CD1c-positive myeloid dendritic cell (primary cell): ENCODE measurements at regions not wholly inside any gene's neighbourhood (a gene's known extent, or its start where the extent isn't known, plus 50 kb on each side); places are given as distances from the start of the nearest gene placed in this dataset.
"Not testable (repeated sequence)": the region's sequence is repeated elsewhere in the genome, so short reads cannot be mapped to it uniquely, and the experiment has no call there.

Source experiments
- DNase-seq: peaks from one replicate; pipeline ENCODE4 v3.0.0-alpha.2; 2016; ENCODE audit errors: extremely low spot score

DNA sequence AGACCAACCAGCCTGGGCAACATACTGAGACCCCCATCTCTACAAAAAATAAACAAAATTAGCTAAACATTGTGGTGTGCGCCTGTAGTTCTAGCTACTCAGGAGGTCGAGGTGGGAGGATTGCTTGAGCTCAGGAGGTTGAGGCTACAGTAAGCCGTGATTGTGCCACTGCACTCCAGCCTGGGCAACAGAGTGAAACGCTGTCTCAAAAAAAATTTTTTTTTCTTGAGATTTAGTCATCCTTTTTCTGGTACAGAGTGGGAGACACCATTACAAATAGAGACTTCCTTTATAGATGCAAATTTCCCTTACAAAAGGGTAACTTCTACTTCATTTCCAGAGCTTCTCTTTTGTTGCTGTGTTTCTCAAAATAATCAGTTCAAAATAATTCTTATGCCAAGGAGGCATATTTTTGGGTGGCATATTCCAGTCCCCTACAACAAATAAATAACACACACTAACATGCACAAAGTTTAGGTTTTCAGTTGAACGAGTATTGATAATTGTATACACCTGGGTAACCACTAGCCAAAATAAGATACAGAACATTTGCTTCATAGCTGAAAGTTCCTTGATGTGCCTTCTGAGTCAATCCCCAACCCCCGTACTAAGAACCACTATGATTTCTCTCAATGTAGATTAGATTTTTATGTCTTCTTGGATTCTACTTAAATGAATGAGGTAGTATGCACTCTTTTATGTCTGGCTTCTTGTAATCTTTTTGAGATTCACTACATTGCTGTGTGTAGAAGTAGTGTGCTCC, 248.9 kb upstream of the PROK2 start:
- DNase-seq: peak; percentile 86

DNA sequence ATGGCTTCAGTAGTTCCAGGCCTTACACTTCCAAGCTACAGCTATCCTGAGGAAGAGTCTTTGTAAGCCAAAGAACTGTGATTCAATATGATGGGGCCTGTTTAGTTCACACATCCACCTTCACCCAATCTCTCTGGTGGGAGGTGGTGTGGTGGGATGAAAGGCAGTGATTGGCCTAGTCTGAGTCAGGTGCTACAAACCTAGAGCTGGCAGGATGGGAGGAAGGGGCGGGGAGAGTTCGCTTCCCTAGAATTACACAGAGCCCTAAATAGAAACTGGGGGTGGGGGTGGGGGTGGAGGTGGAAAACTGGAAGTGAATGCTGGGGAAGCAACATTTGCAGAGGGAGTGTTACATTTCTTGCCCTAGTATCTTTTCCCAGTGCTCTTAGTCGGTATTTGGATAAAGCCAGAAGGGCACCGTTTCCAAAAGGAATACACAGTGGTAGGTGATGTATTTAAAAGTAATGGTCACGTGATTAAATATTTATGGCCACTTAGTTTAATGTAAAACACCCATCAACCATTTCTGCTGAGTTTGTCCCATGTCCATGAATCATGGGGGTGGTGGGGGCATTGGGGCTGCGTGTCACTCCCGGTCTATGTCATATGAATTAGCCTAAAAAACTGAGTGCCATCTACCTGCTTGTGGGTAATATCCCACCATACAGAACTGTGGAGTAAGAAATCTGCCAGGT, 247.6 kb upstream of the PROK2 start:
- peak; percentile 89 for DNase-seq

DNA sequence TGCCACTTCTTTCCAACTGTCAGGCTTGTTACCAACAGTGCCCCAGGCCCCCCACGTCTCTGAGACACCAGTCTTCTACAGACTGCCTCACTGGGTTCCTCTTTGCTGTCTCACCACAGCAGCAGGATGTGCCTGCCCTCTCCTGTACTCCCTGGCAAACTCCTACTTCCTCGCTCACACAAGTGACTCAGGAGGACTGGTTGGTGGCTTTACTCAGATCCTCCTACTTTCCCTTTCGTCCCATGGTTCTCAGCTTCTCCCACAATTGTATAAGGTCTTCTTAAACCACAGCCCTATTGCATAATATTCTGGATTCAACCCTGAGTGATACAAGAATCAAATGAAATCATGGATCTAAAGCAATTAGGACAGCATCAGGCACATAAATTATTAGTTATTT, 246.6 kb upstream of the PROK2 start:
- peak; percentile 92 for DNase-seq

DNA sequence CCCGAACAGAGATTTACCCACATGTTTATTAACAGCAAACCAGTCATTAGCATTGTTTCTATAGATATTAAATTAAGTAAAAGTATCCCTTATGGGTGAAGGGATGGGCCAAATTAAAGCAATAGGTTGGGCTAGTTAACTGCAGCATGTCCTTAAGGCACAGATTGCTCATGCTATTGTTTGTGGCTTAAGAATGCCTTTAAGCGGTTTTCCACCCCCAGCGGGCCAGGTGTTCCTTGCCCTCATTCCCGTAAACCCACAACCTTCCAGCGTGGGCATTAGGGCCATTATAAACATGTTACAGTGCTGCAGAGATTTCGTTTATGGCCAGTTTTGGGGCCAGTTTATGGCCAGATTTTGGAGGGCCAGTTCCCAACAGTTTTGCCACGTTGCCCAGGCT, 245.3 kb upstream of the PROK2 start:
- not testable (repeated sequence) for DNase-seq

DNA sequence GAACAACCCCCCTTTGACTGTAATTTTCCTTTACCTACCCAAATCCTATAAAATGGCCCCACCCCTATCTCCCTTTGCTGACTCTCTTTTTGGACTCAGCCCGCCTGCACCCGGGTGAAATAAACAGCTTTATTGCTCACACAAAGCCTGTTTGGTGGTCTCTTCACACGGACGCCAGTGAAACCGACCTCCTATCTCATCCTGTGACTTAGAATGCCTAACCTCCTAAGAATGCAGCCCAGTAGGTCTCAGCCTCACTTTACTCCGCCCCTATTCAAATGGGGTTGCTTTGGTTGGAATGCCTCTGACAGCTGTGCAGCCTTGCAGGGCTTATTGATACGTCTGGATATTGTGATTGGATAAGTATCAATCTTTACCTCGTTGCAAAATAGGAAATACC, 243.8 kb upstream of the PROK2 start:
- DNase-seq: not testable (repeated sequence)

DNA sequence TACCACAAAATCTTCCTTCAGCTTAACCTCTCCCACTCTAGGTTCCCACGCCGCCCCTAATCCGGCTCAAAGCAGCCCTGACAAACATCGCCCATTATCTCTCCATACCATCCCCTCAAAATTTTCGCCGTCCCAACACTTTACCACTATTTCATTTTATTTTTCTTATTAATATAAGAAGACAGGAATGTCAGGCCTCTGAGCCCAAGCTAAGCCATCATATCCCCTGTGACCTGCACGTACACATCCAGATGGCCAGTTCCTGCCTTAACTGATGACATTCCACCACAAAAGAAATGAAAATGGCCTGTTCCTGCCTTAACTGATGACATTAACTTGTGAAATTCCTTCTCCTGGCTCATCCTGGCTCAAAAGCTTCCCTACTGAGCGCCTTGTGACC, 243.4 kb upstream of the PROK2 start:
- DNase-seq: not testable (repeated sequence)

DNA sequence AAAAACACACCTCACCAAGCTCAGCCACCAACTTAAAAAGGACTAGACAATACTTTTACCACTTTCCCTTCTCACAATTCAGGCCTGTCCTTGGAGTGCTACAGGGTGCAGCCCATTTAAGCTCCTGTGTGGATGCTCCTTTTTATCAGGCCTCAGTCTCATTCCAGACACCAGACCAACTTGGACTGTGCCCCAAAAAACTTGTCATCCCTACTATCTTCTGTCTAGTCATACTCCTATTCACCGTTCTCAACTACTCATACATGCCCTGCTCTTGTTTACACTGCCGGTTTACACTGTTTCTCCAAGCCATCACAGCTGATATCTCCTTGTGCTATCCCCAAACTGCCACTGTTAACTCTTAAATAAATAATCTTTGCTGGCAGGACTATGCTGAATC, 242.8 kb upstream of the PROK2 start:
- not testable (repeated sequence) for DNase-seq

DNA sequence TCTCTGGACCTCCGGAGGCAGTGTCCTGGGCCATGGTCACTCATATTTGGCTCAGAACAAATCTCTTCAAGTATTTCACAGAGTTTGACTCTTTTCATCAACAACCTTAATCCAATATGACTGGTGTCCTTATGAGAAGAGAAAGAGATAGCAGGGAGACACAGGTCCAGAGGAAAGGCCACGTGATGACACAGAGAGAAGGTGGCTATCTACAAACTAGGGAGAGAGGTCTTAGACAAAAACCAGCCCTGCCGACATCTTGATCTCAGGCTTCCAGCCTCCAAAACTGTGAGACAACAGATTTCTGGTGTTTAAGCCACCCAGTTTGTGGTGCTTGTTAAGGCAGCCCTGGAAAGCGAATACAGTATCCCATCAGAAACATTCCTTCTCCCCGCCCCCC, 237.1 kb upstream of the PROK2 start:
- no peak for DNase-seq

DNA sequence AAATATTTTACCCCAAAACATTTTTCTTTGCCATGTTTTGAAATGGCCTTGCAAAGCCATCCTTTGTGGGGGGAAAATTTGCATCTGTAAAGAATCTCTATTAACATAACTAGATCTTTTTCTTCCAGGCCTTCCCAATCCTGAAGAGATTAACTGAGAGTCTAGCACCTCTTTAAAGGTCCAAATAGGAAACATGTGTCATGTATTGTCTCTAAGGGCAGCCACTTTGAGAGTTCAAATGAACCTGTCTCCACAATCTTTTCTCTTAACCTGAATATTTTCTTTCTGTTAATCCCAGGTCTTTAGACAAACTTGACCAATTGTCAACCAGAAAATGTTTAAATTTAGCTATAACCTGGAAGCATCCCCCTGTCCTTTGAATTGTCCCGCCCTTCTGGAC, 236.6 kb upstream of the PROK2 start:
- no peak for DNase-seq

DNA sequence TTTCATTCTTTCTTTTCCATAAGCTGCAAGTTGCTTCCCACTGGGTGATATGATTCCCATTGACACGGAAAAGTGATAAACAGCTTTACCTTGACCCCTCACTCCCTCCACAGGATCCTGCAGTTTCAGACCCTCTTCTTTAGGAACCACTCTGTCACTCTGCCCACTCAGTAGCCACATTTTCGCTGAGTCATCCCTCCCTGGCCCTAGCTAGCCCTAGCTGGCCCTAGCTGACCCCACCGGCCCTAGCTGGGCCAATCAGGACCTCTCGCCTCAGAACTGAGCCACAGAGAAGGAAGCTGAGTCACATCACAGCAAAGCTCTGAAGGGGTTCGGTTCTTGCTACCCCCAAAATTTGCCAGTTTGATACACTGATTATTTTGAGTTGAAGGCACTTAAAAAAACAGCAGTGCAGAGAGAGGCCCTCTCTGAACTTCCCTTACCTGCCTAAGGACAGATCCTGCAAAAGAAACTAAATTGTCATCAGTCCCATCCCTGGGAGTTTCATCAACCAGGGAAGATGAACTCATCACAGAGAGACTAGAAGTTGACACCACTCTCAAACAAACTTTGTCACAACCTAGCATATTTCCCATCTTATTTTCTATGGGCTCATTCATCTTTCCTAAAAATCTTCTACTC, 233.5 kb upstream of the PROK2 start:
- DNase-seq: peak; percentile 53

DNA sequence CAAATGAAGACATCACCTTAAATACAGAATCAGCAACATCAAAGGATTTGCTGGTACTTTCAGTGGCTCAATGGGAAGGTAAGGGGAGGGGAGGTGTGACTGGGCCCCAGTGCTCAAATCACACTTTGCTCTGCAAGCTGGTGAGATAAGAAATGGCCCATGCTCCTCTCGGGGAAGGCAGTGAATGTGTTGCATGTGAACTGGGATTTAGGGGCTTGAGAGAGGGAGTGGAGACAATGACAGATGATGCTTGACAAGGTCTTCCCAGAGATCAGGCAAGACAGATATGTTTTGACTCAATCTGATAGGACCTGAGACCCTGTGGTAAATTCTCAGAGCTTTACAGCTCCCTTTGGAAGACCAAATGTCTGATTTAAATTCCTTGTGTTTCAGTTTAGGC, 233.0 kb upstream of the PROK2 start:
- DNase-seq: no peak

DNA sequence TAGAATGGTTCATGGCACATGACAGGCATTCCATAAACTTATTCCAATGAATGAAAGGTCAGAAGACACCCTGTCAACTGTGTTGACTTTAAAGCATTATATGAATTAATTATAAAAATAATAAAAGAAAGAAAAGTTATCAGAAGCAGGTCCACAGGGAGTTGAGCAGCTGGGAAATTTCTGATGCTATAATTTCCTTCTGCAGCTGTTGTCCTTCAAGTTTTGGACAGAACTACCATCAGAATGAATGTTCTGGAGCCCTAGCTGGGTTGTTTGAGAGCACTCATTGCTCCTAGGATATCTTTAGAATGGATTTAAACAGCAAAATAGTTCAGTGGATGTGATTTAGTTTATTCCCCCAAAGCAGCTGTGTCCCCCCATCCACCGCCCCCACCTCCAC, 232.4 kb upstream of the PROK2 start:
- no peak for DNase-seq

DNA sequence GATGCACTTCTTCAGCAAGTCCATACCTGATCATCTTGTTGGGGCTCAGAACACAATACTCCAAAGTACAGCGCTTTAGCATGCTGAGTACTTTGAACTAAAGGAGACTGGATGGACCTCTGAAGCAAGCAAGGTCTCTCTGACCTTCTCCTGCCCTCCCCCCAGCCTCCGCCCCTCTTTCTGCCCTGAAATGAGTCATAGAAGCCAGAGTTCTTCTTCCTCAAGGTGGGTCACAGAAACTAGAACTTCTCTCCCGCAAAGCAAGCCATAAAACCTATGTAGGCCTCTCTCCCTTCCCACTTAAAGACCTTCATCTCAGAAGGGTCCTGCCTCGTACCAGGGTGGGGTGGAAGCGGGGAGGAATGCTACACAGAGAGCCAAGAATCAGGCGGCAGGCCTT, 230.5 kb upstream of the PROK2 start:
- DNase-seq: peak; percentile 46

DNA sequence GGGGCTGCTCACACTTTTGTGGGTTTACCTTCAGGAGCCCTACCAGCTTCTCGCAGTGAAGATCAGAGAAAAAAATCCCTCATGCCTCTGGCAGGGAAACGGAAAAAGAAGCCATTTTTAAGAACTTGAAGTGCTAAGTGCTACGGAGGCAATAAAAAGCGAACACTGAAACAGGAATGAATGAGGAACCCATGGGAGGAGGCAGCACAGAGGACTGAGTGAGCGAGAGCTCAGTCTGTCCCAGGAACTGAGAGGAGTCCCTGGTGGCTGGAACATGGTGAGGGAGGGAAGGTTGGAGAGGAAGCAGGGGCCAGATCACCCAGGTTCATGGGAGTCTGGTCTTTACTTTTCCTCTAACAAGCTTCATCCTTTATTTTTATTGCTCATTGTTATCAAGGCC, 228.1 kb upstream of the PROK2 start:
- peak; percentile 62 for DNase-seq

DNA sequence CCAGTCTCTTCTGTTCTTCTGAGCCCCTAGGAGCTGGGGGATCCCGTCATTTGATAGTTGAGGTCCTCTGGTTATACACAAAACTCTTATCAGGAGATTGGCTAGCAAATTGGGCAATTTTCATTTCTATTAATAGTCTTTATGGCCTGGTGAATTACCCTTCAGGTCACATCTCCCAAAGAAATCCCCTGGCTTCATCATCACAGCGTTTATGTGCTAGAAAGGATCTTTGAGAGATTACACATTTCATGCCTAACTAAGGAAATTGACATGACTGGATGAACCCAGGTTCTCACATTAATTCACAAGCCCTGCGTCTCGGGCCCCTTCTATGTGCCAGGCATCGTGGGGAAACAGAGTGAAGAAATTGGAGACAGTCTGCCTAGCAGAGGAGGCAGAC, 227.4 kb upstream of the PROK2 start:
- no peak for DNase-seq

DNA sequence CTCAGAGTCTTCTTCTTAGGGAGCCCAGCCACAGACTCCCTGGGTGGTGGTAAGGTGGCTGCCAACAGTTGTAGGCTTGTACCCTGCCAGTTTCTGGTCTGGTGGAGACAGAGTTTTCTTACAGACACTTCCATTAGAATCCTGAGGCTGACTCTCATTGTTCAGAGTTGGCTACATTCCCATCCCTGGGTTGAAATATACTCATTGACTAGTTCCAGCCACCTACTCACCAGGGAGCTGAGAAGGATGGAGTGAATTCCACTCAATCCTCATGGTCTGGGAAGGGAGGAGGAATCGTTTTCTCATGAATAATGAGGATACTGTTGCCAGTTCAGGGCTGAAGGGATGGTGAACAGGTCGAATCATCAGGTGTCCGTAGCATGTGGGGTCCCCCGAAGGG, 226.5 kb upstream of the PROK2 start:
- no peak for DNase-seq

DNA sequence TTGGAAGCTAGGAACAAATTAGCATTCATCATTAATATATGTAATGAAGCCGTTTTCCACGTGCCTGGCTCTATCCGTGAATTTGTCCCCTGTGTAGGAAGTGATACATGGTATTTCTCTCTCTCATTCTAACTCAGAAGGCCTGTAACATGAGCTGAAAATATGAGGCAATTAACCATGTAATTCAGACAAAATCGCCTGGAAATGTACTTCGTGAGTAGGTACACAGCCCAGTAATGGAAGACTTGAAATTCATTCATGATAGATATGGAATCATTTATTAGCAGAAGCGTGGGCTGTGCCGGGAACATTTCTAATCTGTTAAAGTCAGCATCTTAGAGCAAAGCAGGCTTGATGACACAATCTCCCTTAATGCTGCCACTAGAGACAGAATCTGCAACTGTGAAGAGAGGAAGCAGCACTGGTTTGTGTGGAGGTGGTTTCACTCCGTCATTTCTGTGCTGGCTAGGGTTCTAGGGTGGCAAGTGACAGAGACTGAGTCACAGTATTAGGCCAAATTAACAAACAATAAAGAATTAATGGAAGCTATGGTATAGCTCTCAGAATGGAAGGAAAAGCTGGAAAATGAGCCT, 225.0 kb upstream of the PROK2 start:
- peak; percentile 84 for DNase-seq

DNA sequence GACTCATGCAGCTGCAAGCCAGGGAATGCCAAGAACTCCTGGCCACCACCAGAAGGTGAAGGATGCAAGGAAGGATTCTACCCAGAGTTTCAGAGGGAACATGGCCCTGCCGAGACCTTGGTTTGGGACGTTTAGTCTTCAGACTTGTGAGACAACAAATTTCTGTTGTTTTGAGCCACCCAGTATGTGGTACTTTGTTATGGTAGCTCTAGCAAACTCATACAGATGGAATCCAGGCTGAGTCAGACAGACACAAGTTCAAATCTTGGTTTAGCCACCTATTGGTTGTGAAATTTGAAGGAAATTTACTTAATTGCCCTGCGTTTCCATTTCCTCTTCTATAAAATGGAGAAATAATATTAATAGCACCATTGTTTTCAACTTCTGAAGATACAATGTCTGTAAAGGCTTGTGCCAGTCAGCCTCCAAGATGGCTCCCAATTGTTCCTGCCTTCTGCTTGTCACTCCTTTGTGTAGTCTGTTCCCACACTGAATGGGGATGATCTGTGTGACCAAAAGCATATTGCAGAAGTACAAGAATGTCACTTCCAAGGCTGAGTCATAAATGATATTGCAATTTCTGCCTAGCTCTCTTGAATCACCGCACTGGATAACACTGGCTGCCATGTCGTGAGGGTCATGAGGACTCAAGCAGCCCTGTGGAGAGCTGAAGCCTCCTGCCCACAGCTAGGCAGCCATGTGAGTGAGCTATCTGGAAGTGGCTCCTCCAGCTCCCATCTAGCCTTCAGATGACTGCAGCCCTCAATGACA, 223.5 kb upstream of the PROK2 start:
- peak; percentile 95 for DNase-seq

DNA sequence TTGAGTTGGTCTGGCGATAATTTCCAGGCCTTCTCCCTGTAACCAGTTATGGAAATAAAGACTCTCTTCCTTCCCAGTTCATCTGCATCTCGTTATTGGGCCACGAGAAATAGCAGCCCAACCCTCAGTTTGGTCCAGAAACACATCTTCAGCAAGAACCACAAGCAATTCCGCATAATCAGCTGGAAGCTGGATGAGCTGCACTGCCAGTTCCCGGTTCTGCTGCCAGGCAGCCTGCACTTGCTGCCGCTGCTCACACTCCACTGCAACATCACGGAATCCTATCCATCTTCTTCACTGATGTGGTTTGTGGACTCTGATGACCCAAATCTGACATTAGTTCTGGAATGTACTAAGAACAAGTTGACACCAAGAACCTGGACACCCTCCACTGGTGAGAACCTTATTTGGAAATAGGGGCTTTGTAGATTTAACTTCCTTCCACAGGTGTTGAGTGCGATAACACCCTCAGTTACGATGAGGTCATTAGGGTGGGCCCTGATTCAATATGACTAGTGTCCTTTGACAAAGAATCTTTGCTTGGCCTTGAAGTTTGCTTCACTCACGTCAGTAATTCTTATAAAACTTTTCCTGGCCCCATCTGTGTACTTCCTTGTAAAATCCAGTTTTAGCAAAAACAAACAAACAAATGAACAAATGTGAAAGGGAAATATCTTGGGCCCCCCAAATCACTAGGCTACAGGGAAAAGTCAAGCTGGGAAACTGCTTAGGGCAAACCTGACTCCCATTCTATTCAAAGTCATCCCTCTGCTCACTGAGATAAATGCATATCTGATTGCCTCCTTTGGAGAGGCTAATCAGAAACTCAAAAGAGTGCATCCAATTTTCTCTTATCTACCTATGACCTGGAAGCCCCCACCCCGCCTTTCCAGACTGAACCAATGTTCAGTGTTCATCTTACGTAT, 221.9 kb upstream of the PROK2 start:
- DNase-seq: no peak

DNA sequence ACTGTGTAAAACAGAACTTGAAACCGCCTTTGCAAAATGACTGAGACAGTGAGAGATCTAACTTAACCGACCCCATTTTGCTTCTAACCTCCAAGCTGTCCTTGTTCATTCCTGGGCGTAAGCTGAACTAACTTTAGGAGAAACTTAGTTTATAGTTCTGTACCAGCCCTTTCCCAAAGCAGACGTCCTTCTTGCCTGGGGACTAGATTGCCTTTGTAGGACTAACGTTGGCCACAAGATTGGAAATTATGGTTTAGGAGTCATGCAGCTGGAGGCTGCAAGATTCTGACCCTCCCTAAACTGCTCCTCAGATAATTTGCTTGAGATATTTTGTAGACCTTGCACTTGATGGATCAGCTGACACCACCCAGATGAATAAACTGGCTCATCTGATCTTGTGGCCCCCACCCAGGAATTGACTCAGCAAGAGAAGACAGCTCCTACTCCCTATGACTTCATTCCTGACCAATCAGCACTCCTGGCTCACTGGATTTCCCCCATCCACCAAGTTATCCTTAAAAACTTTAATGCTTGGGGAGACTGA, 219.9 kb upstream of the PROK2 start:
- DNase-seq: peak; percentile 38
